HL-60 (cell line): ENCODE measurements at regions not wholly inside any gene's neighbourhood (a gene's known extent, or its start where the extent isn't known, plus 50 kb on each side); places are given as distances from the start of the nearest gene placed in this dataset.

ENCODE experiments used
- CTCF ChIP-seq: IDR thresholded peaks from one replicate; pipeline ENCODE4 v1.5.1; 2011; ENCODE audit warnings: low read length, control low read depth, inconsistent platforms; ENCODE audit not compliant: insufficient read depth
- GABPA ChIP-seq: IDR thresholded peaks from 2 replicates; pipeline ENCODE4 v1.6.1; 2012; ENCODE audit warnings: low read depth
- POLR2AphosphoS5 ChIP-seq: IDR thresholded peaks from 2 replicates; pipeline ENCODE4 v1.6.1; 2012; ENCODE audit warnings: low read depth
- REST ChIP-seq: IDR thresholded peaks from 2 replicates; pipeline ENCODE4 v1.6.1; 2012; ENCODE audit warnings: low read depth; ENCODE audit not compliant: insufficient replicate concordance
- SPI1 ChIP-seq: IDR thresholded peaks from 2 replicates; pipeline ENCODE4 v1.6.1; 2012; ENCODE audit warnings: low read depth, mild to moderate bottlenecking, borderline replicate concordance

GRCh38 chr1:2887941-2888855, 86.7 kb upstream of the TTC34 start:
- TF ChIP-seq CTCF, result no peak
- TF ChIP-seq POLR2AphosphoS5, result no peak
- TF ChIP-seq REST, result no peak
- TF ChIP-seq SPI1, result no peak
- TF ChIP-seq GABPA, result no peak
